ENCODE measurements at regions not wholly inside any gene's neighbourhood (a gene's known extent, or its start where the extent isn't known, plus 50 kb on each side); places are given as distances from the start of the nearest gene placed in this dataset.

GRCh38 chr2:103464831-103465230 lies 703.0 kb downstream of the TMEM182 start:
- TF ChIP-seq, protein P1, sequence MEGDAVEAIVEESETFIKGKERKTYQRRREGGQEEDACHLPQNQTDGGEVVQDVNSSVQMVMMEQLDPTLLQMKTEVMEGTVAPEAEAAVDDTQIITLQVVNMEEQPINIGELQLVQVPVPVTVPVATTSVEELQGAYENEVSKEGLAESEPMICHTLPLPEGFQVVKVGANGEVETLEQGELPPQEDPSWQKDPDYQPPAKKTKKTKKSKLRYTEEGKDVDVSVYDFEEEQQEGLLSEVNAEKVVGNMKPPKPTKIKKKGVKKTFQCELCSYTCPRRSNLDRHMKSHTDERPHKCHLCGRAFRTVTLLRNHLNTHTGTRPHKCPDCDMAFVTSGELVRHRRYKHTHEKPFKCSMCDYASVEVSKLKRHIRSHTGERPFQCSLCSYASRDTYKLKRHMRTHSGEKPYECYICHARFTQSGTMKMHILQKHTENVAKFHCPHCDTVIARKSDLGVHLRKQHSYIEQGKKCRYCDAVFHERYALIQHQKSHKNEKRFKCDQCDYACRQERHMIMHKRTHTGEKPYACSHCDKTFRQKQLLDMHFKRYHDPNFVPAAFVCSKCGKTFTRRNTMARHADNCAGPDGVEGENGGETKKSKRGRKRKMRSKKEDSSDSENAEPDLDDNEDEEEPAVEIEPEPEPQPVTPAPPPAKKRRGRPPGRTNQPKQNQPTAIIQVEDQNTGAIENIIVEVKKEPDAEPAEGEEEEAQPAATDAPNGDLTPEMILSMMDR (IDR thresholded peaks at IDR 0.05) = no peak
- TF ChIP-seq POLR2A (IDR thresholded peaks at IDR 0.05) = no peak
